CD1c-positive myeloid dendritic cell (primary cell): ENCODE measurements at regions not wholly inside any gene's neighbourhood (a gene's known extent, or its start where the extent isn't known, plus 50 kb on each side); places are given as distances from the start of the nearest gene placed in this dataset.

Experiments used
- DNase-seq: peaks from one replicate; pipeline ENCODE4 v3.0.0-alpha.2; 2016; ENCODE audit errors: extremely low spot score

DNA sequence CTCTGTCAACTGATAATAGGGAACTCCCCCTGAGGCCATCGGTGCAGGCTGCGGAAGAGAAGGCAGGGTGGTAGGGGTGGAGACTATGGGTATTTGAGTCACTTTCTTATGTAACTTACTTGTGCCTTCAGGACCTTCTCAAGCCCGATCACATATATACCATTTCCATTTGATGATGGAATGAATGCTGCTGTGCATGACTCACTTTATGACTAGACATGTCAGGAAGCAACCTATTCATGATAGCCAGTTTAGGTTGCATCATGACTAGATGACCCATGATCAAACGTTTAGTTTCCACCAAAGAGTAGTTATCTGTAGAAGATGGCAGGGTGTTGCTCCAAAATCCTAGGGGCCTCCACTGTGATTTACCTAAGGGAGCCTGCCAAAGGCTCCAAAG, 435.5 kb downstream of the DTHD1 start:
- DNase-seq: no peak

DNA sequence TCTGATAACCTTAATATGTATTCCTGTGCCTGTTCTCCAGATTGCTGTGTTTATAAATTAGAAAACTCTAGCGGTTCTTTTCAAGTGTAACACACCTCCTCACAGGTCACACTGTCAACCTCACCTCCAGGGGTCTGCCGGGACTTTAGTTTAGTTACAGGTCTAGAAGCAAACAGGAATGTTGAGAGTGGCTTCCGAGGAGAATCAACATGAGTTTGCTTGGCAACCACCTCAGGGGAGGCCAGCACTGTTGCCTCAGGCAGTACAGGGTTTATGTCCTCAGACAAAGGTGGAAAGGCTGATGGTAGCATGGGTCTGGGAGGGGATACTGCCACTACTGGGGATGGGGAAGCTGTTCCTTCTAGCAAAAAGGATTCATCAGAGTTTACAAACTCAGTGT, 438.0 kb downstream of the DTHD1 start:
- DNase-seq: no peak

DNA sequence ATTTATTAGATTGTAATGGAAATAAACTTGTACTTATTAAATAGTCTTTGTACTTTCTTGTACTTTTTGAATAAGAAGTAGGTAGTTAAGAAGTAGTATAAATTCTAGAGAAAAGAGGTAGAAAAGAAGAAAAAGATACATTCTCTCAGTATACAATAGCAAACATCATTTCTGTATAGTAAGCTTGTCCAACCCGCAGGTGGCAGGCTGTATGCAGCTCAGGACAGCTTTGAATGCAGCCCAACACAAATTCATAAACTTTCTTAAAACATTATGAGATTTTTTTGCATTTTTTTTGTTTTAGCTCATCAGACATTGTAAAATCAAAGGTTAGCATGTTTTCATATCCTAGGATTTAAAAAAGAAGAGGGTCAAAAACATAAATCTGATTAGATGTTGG, 441.6 kb downstream of the DTHD1 start:
- no peak for DNase-seq

DNA sequence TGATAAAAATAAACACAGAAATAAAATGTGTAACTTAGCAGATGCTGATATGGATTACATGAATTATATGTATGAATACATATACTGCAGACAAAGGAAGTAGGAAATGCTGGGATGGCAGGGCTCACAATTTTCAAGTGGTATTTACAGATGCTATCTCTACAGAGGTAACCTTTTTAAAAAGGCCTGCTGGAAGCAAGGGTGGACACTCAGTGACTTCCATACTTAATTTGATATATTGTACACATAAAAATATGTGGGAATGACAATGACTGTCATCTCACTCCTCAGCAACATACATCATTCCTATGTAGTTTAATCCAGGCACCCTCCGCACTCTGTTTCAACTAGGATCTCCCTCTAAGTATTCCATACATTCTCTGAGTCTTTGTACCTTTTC, 452.9 kb downstream of the DTHD1 start:
- no peak for DNase-seq

DNA sequence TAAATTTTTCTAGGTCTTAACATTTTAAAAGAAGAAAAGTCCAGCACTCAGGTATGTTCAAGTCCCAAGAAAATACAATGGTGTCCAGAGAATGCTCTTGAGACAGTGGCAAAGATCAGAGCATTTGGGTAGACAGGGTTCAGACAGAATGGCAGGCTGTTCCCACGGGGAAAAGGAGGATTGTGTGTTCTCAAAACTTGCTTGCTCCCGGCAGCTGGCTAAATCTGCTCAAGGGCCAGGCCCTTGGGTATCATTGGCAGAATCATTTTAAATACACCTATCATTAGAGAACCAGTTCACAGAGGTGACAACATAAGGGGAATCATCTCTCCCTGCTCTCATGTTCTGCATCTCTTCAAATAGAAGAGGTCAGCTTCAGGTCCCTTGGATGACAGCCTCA, 456.3 kb downstream of the DTHD1 start:
- no peak for DNase-seq

DNA sequence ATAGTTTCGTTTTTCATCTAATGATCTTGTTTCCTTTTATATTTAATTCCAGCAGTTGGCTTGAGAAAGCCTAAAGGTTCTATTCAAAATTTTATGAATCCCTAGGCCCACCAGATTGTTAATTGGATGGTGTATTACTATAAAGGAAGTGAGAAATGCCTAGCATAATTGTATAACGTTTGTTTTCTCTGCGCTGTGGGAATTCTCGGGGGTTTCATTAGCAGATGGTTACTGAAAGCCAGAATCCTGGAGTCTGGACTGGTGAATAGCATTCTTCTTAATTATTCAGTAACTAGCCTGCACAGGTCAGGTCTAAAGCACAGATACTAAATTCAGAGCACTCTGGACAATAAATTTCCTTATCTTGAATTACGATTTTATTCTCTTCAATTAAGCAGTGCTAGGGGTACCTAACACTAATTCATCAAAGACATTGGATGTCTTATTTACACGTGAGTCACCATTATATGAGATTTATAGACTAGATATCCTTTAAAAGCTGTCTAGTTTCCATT, 459.4 kb downstream of the DTHD1 start:
- no peak for DNase-seq

DNA sequence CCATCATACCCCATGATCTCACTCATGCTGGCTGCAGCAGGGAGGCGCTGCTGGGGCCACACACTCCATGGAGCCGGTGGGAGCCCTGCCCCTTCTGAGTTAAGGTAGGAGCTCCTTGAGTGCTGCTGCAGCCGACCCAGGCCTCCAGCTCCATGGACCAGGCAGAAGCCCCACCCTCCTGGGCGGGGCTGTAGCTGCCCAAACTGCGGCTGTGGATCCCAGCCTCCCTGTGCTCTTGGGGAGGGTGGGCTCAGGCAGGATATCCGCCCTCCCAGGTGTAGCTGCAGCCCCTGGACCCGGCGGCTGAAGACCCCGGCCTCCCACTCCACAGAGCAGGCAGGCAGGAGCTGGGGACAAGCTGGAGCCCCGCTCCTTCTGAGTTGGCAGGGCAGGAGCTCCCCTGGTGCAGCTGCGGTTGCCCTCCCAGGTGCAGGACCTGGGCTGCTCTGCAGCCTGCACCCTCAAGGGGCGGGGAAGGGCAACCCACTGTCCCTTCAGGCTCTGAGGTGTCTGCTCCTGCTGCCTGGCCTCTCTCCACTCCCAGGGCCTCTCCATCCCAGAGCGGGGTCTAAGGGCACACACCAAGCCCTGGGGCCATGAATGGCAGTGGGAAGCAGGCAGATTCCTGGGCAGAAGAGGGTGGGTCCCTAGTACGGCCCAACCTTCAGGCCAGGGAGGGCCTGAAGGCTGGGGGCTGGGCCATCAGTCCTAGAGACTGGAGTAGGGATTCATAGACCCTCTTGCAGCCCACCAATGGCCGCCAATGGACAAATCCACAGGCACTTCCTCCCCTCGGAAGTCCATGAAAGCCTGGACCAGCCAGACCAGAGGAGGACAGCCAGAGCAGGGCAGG, 466.1 kb downstream of the DTHD1 start:
- DNase-seq: no peak

DNA sequence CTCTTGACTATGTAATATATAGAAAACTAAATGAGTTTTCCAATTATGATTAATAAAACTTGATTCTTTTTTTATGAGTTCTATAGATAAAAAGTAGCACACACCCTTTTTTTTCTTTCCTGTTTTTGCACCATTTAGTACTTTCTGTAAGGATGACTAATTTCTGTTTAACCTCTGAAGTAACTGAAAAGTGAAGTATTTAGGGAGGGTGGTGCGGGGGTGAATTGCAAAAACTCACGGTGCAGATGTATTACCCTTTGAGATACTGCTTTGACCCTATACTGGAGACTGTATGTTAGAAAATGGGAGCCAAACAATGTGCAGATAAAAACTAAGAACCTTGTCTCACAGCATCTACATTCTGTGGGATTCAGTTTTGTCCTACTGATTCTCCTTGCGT, 471.6 kb downstream of the DTHD1 start:
- no peak for DNase-seq

DNA sequence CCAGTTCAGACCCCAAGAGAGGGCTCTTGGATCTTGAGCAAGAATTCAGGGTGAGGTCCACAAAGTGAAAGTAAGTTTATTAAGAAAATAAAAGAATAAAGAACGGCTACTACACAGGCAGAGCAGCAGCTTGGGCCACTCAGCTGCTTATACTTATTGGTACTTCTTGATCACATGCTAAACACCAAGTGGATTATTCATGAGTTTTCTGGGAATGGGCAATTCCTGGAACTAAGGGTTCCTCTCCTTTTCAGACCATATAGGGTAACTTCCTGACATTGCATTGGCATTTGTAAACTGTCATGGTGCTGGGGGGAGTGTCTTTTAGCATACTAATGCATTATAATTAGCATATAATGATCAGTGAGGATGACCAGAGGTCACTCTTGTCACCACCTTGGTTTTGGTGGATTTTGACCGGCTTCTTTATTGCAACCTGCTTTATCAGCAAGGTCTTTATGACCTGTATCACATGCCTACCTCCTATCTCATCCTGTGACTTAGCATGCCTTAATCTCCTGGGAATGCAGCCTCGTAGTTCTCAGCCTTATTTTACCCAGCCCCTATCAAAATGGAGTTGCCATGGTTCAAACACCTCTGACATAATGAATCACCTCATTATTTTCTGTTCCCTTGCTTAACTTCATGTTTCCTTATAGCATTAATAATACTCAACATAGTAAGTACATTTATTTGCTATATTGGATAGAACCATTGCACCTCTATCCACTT, 476.3 kb downstream of the DTHD1 start:
- no peak for DNase-seq

DNA sequence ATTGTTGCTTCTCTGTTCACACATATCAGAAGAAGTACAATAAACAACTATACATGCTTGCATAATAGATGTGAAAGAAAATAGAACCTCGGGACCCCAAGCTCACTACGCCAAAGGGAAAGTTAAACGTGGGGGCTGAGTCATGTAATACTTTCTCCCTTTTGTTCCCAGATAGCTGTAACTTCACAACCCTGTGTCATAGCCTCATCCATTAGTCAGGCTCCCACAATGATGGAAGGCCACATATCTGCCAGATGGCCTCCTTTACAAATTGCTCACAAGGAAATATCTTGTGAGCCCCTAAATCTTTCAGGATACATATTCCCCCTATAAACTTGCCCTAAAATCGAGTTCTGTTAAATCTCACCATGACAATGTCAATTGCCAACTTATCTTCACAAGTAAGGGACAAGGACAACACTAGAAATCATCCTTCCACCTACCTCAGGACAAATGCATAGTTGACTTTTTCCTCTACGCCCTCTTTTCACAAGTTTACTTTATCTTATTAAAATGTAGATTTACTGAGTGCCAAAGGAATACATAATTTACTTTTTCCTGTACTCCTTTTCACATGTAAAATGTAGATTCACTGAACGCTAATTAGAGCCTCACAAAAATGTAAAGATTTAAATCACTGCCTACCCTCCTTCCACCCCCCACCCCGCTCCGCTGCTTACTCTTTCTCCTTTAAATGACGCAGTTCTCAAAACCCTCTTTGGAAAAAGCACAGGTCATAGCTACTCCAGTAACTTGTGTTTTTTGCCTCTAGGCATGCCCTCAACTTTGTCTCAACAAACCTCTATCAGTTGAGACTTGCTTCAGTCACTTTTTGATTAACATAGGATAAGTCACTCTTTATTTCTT, 477.1 kb downstream of the DTHD1 start:
- no peak for DNase-seq

DNA sequence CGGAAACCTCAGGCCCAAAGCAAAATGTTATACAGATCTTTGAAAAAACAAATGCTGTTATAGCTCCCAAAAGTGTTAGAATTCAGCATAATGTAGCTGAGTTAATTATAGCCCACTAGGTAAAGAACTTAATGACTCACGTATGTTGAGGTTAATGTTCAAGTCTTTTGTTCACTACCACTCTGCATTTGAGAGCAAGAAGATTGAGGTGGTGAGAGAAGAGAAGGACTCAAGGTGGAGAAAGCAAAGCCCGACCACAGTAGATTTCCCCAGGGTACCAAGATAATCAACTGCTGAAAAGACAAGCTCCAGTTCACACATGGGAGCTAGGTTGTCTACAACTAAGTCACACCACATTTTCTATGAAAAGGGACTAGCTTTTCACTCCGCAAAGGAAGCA, 480.2 kb downstream of the DTHD1 start:
- DNase-seq: no peak

DNA sequence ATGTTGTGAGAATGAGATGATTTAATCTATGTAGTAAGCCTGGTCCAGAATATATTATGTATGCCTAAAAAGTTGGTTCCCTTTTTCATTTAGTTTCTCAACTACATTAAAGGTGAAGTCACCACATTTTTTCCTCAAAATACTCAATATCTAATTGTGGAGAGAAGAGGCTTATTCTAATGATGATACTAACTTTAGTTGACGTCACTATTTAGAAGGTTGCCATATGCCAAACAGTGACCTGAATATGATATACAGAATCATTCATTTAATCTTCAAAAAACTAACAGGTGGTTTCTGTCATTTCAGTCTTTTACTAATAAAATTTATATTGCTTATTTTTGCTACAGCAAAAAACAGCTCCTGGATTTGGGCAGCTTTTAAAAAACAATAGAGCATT, 480.7 kb upstream of the NWD2 start:
- no peak for DNase-seq

DNA sequence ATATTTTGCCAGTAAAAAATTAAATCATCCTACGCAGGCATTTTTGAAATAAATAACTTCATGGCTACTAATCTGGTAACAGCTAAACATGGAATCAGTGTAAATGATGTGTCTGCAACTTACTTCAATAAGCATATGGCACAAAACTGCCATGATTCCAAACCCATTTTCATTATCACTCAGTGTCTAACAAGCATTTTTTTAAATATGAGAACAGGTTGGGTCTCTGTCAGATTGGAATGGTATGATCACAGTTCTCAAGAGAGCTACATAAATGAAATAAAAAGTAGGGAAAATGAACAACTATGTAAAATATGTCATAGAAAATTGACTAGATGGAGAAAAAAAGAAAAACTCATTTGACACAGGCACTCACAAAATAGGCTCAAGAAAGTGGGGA, 476.9 kb upstream of the NWD2 start:
- DNase-seq: no peak

DNA sequence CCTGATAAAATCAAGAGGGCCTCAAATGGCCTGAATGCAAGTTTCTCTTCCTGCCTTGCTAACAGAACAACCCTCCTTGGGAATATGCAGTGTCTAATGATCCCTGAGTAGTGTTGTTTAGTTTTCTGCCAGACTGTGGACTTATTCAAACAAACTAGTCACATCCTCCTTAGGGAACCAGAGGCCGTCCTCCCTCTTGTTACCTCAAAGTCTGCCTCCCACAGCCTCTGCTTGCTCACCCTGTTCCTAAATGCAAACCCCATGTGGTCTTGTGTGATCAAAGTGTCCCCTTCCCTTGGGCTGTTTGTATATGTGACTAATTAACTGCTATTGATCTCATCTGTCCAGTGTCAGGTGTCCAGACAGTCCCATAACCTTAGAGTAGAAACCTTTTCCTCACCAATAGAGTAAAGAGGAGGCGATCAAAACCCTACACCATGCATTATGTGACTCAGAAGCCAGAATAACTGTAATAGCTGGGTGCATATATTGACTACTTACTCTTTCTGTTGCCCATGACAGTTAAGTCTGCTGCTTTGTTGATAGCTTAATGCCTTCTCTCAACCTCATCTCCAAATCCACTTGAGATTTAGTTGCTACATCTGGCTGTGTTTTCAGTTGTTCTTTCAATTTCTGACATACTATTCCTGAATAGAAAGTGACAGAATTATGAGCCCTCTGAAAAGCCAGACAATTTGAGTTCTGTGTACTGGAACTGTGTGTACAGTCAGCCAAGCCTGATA, 473.0 kb upstream of the NWD2 start:
- DNase-seq: no peak

DNA sequence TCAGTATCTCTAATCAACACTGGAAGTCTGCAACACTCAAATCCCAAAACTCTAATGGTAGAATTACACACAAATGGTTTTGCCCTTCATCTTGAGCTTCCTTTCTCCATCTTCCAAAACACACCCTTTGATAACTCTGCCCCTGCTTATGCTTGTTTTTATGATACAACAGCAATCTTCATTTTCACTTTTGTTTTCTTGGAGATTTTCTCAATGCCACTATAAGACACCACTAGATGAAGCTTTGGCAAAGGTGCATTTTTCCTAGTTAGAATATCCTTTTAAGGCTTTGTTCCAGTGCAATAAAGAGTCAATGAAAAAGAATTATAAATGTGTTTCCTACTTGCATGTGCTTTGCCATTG, 472.4 kb upstream of the NWD2 start:
- no peak for DNase-seq

DNA sequence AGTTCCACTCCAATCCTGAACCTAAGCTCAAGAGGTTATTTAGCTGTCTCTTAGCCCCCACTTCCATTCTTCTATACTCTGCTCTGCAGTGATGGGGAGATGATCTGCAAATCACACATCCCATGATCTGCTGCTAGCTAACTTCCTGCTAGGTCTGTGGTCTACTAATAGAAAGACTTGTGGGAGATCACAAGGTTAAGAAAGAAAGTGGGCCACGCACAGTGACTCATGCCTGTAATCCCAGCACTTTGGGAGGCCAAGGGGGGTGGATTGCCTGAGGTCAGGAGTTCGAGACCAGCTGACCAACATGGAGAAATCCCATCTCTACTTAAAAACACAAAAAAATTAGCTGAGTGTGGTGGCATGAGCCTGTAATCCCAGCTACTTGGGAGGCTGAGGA, 471.1 kb upstream of the NWD2 start:
- DNase-seq: no peak

DNA sequence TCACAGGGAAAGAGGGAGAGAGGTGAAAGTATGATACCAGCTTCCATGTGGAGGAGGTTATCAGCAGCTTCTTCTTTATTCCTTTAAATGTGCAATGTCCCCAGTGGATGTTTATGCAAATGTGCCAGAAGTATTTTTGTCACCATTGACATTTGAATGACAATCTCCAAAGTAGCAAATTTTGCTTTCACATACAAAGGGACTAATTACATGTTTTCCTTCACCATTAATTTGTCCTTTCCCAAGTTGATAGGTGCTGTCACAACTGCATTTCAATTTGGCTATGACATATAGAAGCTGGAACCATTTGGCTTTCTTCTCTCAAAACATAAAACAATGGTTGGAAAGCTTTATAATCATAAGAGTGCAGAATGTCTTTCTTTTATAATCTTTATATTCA, 469.0 kb upstream of the NWD2 start:
- no peak for DNase-seq

DNA sequence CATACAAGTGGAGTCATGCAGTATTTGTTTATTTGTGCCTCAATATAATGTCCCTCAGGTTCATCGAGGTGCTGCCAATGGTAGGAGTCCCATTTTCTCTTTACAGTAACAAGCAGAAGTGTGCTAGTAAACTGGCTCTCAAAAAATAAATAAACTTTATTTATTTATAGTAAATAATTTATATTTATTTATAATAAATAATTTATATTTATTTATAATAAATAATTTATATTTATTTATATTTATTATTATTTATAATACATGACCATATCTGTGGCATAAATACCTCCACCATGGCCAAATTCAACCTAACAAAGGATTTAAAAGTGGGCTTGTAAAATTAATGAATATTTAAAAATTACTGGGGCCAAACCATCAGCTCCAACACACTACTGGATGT, 464.9 kb upstream of the NWD2 start:
- no peak for DNase-seq

DNA sequence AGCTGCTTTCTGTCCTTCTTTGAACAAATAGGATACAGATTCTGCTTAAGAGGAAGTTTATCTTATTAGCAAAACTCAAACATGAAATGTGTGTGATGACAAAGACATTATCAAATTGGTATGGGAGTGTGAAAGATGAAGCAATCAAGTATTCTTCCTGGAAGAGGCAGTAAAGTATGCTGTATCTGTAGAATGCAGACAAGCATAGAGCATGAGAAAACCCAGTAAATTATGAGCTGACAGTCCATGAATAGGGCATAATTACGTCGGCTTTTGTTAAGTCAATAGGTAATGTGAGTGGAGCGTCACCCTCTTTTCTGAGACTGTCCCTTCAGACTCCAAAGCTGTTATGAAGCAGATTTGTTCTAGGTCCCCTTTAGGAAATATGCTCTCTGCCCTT, 458.6 kb upstream of the NWD2 start:
- DNase-seq: no peak

DNA sequence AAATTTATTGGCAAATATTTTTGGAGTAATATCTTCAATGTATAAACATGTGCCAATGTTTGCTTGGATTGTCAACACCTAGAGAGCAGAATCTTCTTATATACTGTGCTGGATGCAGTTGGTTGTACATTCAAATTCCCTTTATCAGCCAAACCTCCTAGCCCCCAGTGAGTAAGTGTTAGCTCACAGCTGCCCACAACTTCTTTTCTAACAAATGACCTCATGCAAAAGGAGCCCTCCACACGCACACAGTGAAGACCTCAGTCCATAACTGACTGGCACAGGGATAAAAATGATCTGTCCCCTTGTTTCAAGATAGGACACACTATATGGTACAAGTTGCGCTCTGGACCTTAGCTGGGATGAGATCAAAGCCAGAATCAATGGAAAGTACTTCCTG, 458.0 kb upstream of the NWD2 start:
- no peak for DNase-seq

DNA sequence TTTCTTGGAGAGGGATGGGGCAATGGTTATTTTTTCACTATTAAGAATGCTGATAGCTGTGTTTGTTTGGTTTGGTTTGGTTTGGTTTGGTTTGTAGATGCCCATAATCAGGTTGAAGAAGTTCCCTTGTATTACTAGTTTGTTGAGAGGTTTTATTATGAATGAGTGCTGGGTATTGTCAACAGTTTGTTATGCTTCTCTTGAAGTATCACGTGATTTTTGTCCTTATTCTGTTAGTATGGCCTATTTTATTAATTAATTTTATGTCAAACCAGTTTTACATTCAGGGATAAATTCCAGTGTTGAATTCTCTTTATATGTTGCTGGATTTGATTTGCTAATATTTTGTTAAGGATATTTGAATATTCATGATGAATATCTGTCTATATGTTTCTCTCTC, 449.8 kb upstream of the NWD2 start:
- DNase-seq: no peak

DNA sequence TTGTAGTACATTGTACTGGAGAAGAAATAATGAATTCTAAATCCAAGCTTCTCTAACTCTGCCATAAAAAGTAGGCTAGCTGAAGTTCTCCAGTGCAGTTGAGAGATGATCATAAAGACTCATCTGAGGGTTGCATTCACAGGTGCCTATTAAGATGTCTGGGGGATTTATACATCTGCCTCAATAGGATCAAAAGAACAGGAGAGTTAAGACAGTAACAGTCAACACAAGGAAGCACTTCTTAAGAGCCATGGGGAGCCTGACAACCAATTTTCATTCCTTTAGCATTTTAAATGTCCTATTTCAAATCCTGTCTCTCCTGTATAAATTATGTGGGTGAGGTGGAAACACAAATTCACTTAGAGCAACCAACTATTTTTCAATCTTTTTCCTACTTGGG, 432.4 kb upstream of the NWD2 start:
- DNase-seq: no peak
